K562 (cell line): ENCODE measurements at regions not wholly inside any gene's neighbourhood (a gene's known extent, or its start where the extent isn't known, plus 50 kb on each side); places are given as distances from the start of the nearest gene placed in this dataset.

Experiments used
- CCAR2 ChIP-seq: fragments of 200-400 bp; formaldehyde crosslinking; IDR thresholded peaks from 2 replicates; pipeline ENCODE4 v1.6.1; 2017; ENCODE audit warnings: mild to moderate bottlenecking, low read depth, low read length
- ZNF274 ChIP-seq: IDR thresholded peaks from 2 replicates; pipeline ENCODE4 v1.6.1; 2011; ENCODE audit warnings: low read depth, mild to moderate bottlenecking, low read length, moderate library complexity, borderline replicate concordance
- ZNF431 ChIP-seq: sonication (generic); formaldehyde crosslinking; IDR thresholded peaks from 2 replicates; pipeline ENCODE4 v1.8.0; 2022; ENCODE audit warnings: mild to moderate bottlenecking, missing genetic modification reagents
- TF ChIP-seq, protein P1 (sequence below), 3 experiments: IDR thresholded peaks in 2 of 3; conservative IDR thresholded peaks in 1 of 3; 2 replicates each; pipeline ENCODE4 v1.5.1; 2011 to 2012; ENCODE audit warnings: low read length in 3 of 3, mild to moderate bottlenecking in 3 of 3, control low read depth in 2 of 3, improper control_type of control experiment in 1 of 3, inconsistent platforms in 1 of 3, low read depth in 1 of 3, mixed read lengths in 1 of 3, moderate library complexity in 1 of 3; ENCODE audit not compliant: insufficient read depth in 2 of 3

DNA sequence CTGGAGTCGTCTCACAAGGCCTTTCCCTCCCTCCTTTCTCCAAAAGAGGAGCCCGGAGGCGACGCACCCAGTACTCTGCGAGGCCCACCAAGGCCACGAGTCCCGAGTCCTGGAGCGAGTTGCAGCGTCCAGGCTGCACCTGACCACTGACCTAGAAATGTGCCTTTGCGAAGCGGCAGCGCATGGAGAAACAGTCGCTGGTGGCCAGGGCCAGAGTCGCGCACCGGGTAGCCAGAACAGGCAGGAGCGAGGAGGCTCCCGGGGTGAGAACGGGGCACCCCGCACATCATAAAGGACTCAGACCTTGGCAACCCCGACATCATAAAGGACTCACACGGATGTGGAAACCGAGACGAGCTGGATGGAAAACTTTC lies 318.4 kb downstream of the FAM72C start:
- no peak for TF ChIP-seq CCAR2
- no peak for TF ChIP-seq ZNF431 (CRISPR knock-in tag)
- TF ChIP-seq, protein P1, sequence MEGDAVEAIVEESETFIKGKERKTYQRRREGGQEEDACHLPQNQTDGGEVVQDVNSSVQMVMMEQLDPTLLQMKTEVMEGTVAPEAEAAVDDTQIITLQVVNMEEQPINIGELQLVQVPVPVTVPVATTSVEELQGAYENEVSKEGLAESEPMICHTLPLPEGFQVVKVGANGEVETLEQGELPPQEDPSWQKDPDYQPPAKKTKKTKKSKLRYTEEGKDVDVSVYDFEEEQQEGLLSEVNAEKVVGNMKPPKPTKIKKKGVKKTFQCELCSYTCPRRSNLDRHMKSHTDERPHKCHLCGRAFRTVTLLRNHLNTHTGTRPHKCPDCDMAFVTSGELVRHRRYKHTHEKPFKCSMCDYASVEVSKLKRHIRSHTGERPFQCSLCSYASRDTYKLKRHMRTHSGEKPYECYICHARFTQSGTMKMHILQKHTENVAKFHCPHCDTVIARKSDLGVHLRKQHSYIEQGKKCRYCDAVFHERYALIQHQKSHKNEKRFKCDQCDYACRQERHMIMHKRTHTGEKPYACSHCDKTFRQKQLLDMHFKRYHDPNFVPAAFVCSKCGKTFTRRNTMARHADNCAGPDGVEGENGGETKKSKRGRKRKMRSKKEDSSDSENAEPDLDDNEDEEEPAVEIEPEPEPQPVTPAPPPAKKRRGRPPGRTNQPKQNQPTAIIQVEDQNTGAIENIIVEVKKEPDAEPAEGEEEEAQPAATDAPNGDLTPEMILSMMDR (IDR thresholded peaks at IDR 0.05 in 2 of 3, conservative IDR thresholded peaks at IDR 0.05 in 1 of 3; ENCODE audit: insufficient read depth in 2 of 3, low read depth in 1 of 3, low read length in 3 of 3) = no peak
- no peak for TF ChIP-seq ZNF274
